ENCODE measurements at regions not wholly inside any gene's neighbourhood (a gene's known extent, or its start where the extent isn't known, plus 50 kb on each side); places are given as distances from the start of the nearest gene placed in this dataset.

- TF ChIP-seq, protein P1, sequence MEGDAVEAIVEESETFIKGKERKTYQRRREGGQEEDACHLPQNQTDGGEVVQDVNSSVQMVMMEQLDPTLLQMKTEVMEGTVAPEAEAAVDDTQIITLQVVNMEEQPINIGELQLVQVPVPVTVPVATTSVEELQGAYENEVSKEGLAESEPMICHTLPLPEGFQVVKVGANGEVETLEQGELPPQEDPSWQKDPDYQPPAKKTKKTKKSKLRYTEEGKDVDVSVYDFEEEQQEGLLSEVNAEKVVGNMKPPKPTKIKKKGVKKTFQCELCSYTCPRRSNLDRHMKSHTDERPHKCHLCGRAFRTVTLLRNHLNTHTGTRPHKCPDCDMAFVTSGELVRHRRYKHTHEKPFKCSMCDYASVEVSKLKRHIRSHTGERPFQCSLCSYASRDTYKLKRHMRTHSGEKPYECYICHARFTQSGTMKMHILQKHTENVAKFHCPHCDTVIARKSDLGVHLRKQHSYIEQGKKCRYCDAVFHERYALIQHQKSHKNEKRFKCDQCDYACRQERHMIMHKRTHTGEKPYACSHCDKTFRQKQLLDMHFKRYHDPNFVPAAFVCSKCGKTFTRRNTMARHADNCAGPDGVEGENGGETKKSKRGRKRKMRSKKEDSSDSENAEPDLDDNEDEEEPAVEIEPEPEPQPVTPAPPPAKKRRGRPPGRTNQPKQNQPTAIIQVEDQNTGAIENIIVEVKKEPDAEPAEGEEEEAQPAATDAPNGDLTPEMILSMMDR (IDR thresholded peaks at IDR 0.05): no peak
- TF ChIP-seq EP300 (IDR thresholded peaks at IDR 0.05): no peak
Observed at GRCh38 chr13:54802226-54802625, 1773.6 kb downstream of the OLFM4 start.

Measured in sigmoid colon (tissue), 4 donors.